H9 (cell line): ENCODE measurements at regions not wholly inside any gene's neighbourhood (a gene's known extent, or its start where the extent isn't known, plus 50 kb on each side); places are given as distances from the start of the nearest gene placed in this dataset.

Experiments used
- DNase-seq: peaks from one replicate; pipeline ENCODE4 v3.0.0-alpha.2; 2017
- H2AFZ ChIP-seq: one replicate; pipeline ENCODE4 v1.6.1; 2013; ENCODE audit warnings: mild to moderate bottlenecking, low read length, control low read depth, moderate library complexity
- H2AK5ac ChIP-seq: 2 replicates; pipeline ENCODE4 v1.6.1; 2013; ENCODE audit warnings: low read length, control low read depth, mixed read lengths; ENCODE audit not compliant: insufficient read length
- H2BK120ac ChIP-seq: one replicate; pipeline ENCODE4 v1.6.1; 2013; ENCODE audit warnings: low read depth, mild to moderate bottlenecking, low read length, control low read depth, inconsistent platforms; ENCODE audit not compliant: poor library complexity, severe bottlenecking
- H2BK12ac ChIP-seq: 2 replicates; pipeline ENCODE4 v1.6.1; 2013; ENCODE audit warnings: low read length, control low read depth, mixed read lengths, low read depth; ENCODE audit not compliant: insufficient read length
- H2BK15ac ChIP-seq: 2 replicates; pipeline ENCODE4 v1.6.1; 2013; ENCODE audit warnings: low read depth, low read length, control low read depth
- H2BK20ac ChIP-seq: one replicate; pipeline ENCODE4 v1.6.1; 2013; ENCODE audit warnings: low read depth, mild to moderate bottlenecking, low read length, control low read depth, inconsistent platforms; ENCODE audit not compliant: poor library complexity, severe bottlenecking
- H2BK5ac ChIP-seq: 2 replicates; pipeline ENCODE4 v1.6.1; 2013; ENCODE audit warnings: low read length, control low read depth, mixed read lengths; ENCODE audit not compliant: insufficient read length
- H3K14ac ChIP-seq: 2 replicates; pipeline ENCODE4 v1.6.1; 2013; ENCODE audit warnings: low read length, control low read depth; ENCODE audit not compliant: insufficient read depth
- H3K18ac ChIP-seq: 2 replicates; pipeline ENCODE4 v1.6.1; 2013; ENCODE audit warnings: low read depth, mild to moderate bottlenecking, mixed read lengths, low read length, control low read depth; ENCODE audit not compliant: insufficient read length
- H3K23ac ChIP-seq: 2 replicates; pipeline ENCODE4 v1.6.1; 2013; ENCODE audit warnings: low read length, control low read depth, mixed read lengths, low read depth; ENCODE audit not compliant: insufficient read length
- H3K23me2 ChIP-seq: 2 replicates; pipeline ENCODE4 v1.6.1; 2013; ENCODE audit warnings: low read depth, mild to moderate bottlenecking, mixed read lengths, low read length, control low read depth; ENCODE audit not compliant: insufficient read length, poor library complexity, severe bottlenecking
- H3K27ac ChIP-seq: 2 replicates; pipeline ENCODE4 v1.5.1; 2013; ENCODE audit warnings: low read length, control low read depth, mixed read lengths, low read depth; ENCODE audit not compliant: insufficient read length
- H3K27me3 ChIP-seq: 2 replicates; pipeline ENCODE4 v1.6.1; 2013; ENCODE audit warnings: low read length, control low read depth, inconsistent platforms; ENCODE audit not compliant: insufficient read depth
- H3K4ac ChIP-seq: 2 replicates; pipeline ENCODE4 v1.6.1; 2013; ENCODE audit warnings: low read depth, mild to moderate bottlenecking, control low read depth, inconsistent platforms, low read length, moderate library complexity
- H3K4me1 ChIP-seq: 2 replicates; pipeline ENCODE4 v1.6.1; 2013; ENCODE audit warnings: low read length, control low read depth, inconsistent platforms; ENCODE audit not compliant: insufficient read depth
- H3K4me2 ChIP-seq: 2 replicates; pipeline ENCODE4 v1.6.1; 2013; ENCODE audit warnings: low read length, control low read depth, mixed read lengths; ENCODE audit not compliant: insufficient read length, insufficient read depth
- H3K56ac ChIP-seq: 2 replicates; pipeline ENCODE4 v1.6.1; 2013; ENCODE audit warnings: low read depth, mild to moderate bottlenecking, mixed read lengths, low read length, control low read depth; ENCODE audit not compliant: insufficient read length
- H3K79me1 ChIP-seq: 2 replicates; pipeline ENCODE4 v1.6.1; 2013; ENCODE audit warnings: low read depth, mild to moderate bottlenecking, moderate library complexity, low read length, control low read depth, inconsistent platforms; ENCODE audit not compliant: insufficient read depth, poor library complexity, severe bottlenecking
- H3K79me2 ChIP-seq: 2 replicates; pipeline ENCODE4 v1.6.1; 2013; ENCODE audit warnings: low read length, control low read depth, inconsistent platforms; ENCODE audit not compliant: insufficient read depth
- H3K9ac ChIP-seq: 2 replicates; pipeline ENCODE4 v1.6.1; 2013; ENCODE audit warnings: low read length, control low read depth, mixed read lengths; ENCODE audit not compliant: insufficient read length; ENCODE audit errors: extremely low read depth
- H3K9me3 ChIP-seq: one replicate; pipeline ENCODE4 v1.6.1; 2013; ENCODE audit warnings: low read depth, low read length, inconsistent platforms; ENCODE audit not compliant: control insufficient read depth
- H3T11ph ChIP-seq: one replicate; pipeline ENCODE4 v1.6.1; 2013; ENCODE audit warnings: mild to moderate bottlenecking, low read length, control low read depth, inconsistent platforms
- H4K20me1 ChIP-seq: one replicate; pipeline ENCODE4 v1.6.1; 2013; ENCODE audit not compliant: control insufficient read depth, insufficient read length, insufficient read depth
- H4K5ac ChIP-seq: 2 replicates; pipeline ENCODE4 v1.6.1; 2013; ENCODE audit warnings: low read depth, mild to moderate bottlenecking, mixed read lengths, low read length, control low read depth; ENCODE audit not compliant: insufficient read length
- H4K8ac ChIP-seq: replicated peaks from 2 replicates; pipeline ENCODE4 v1.6.1; 2013; ENCODE audit warnings: low read length, control low read depth, mixed read lengths, low read depth; ENCODE audit not compliant: insufficient read length
- H4K91ac ChIP-seq: 2 replicates; pipeline ENCODE4 v1.6.1; 2013; ENCODE audit warnings: low read depth, mild to moderate bottlenecking, moderate library complexity, mixed read lengths, low read length, control low read depth; ENCODE audit not compliant: insufficient read length
- H3K27ac Mint-ChIP-seq, 3 experiments: 2 replicates in 2 of 3; 3 replicates in 1 of 3; pipeline ENCODE4 v1.8.0; 2020 to 2021; ENCODE audit warnings: mixed read lengths in 3 of 3, mild to moderate bottlenecking in 1 of 3, moderate library complexity in 1 of 3
- H3K27me3 Mint-ChIP-seq: 2 replicates; pipeline ENCODE4 v1.8.0; 2021; ENCODE audit warnings: low read depth, mild to moderate bottlenecking, moderate library complexity, mixed read lengths
- H3K36me3 Mint-ChIP-seq, 3 experiments: 2 replicates in 2 of 3; 3 replicates in 1 of 3; pipeline ENCODE4 v1.8.0; 2020 to 2021; ENCODE audit warnings: low read depth in 3 of 3, mixed read lengths in 3 of 3; ENCODE audit not compliant: insufficient read depth in 1 of 3
- H3K4me1 Mint-ChIP-seq, 2 experiments: 2 replicates each; pipeline ENCODE4 v1.8.0; 2020; ENCODE audit warnings: mixed read lengths in 2 of 2
- H3K4me3 Mint-ChIP-seq, 2 experiments: 2 replicates in 1 of 2; 3 replicates in 1 of 2; pipeline ENCODE4 v1.8.0; 2020 to 2021; ENCODE audit warnings: mild to moderate bottlenecking in 2 of 2, mixed read lengths in 2 of 2, moderate library complexity in 1 of 2
- H3K9me3 Mint-ChIP-seq, 2 experiments: 2 replicates in 1 of 2; 3 replicates in 1 of 2; pipeline ENCODE4 v1.8.0; 2020; ENCODE audit warnings: mild to moderate bottlenecking in 2 of 2, mixed read lengths in 2 of 2, moderate library complexity in 1 of 2
- CTCF ChIP-seq: fragments of 200-600 bp; sonication (generic); conservative IDR thresholded peaks from 3 replicates; pipeline ENCODE4 v1.8.0; 2021; ENCODE audit warnings: antibody characterized with exemption, mild to moderate bottlenecking
- WGBS: extraction: QIAGEN DNeasy Blood & Tissue Kit; methylation state at CpG from one replicate; pipeline ENCODE4 v1.1.7; 2013; ENCODE audit warnings: missing lambda C conversion rate, low lambda C conversion rate, mixed read lengths; ENCODE audit not compliant: insufficient read length; ENCODE audit errors: extremely low coverage; 5-methylcytosine and 5-hydroxymethylcytosine counted together

- Histone ChIP-seq H2BK120ac (no peak overlapping the region), H2BK15ac (no peak overlapping the region), H3K79me1 (no peaks in the 10 kb centered on the region), H3K23ac (no peak overlapping the region), H4K5ac (no peak overlapping the region), H3K9me3 (no peaks in the 10 kb centered on the region), H2BK12ac (no peak overlapping the region), H3K9ac (no peak overlapping the region), H2AFZ (no peak overlapping the region), H4K8ac (no peak overlapping the region), H3K56ac (no peak overlapping the region), H3K14ac (no peak overlapping the region), H3K4me1 (peaks cover 5% of the 10 kb centered on the region; the same call in 1 of the 2 replicates), H3K27me3 (no peaks in the 10 kb centered on the region), H3K4me2 (no peak overlapping the region), H3K79me2 (no peaks in the 10 kb centered on the region), H2BK20ac (no peak overlapping the region), H4K91ac (no peak overlapping the region), H3K4ac (no peak overlapping the region), H4K20me1 (no peaks in the 10 kb centered on the region), H3K18ac (no peak overlapping the region), H3T11ph (no peak overlapping the region), H2BK5ac (no peak overlapping the region), H3K23me2 (no peaks in the 10 kb centered on the region), H3K27ac (no peak overlapping the region), H2AK5ac (no peak overlapping the region)
- DNase-seq: no peak
- H3K36me3 Mint-ChIP-seq: peaks cover 0 to 1% (median 0%) of the 10 kb centered on the region in 3 experiments; a peak in 1 of 7 replicates
- H3K4me3 Mint-ChIP-seq: no peak overlapping the region
- H3K4me1 Mint-ChIP-seq: peaks cover 22 to 24% of the 10 kb centered on the region in 2 experiments
- H3K27ac Mint-ChIP-seq: no peak overlapping the region
- no CpG with 5 or more reads among the region's 4 CpGs for WGBS
- no peaks in the 10 kb centered on the region for H3K27me3 Mint-ChIP-seq
- TF ChIP-seq CTCF: no peak
- H3K9me3 Mint-ChIP-seq: 0 out of 5 replicates have a peak, but pooled peaks cover 0 to 4% of the 10 kb centered on the region in 2 experiments
Measured at GRCh38 chr5:82521431-82522051, 243.4 kb upstream of the RPS23 start.
